ENCODE measurements at regions not wholly inside any gene's neighbourhood (a gene's known extent, or its start where the extent isn't known, plus 50 kb on each side); places are given as distances from the start of the nearest gene placed in this dataset.

DNA sequence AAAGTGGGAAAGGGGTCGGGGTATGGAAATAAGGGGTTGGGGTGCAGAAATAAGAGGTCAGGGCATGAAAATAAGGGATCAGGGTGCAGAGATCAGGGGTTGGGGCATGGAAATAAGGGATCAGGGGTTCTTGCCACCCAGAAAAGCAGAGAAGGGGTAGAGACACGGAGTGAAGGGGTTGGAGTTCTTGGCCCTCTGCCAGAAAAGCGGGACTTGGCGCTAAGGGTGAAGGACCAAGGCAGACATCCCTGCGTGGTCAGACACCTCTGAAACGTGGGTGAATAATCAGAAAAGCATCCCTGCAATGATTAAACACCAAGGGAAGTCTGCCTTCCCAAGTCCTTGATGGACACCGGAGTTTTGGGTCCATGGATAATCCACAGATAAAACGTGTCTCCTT, 1521.6 kb upstream of the SLC39A10 start:
- Histone ChIP-seq H3K9me3 (ENCODE audit: severe bottlenecking) (no peaks in the 10 kb centered on the region), H3K27ac (ENCODE audit: poor library complexity, severe bottlenecking) (no peak overlapping the region), H3K4me3 (ENCODE audit: severe bottlenecking) (no peak overlapping the region), H3K36me3 (ENCODE audit: low read depth) (no peaks in the 10 kb centered on the region), H3K27me3 (ENCODE audit: insufficient read depth, poor library complexity, severe bottlenecking) (no peaks in the 10 kb centered on the region), H3K4me1 (ENCODE audit: insufficient read depth, poor library complexity, severe bottlenecking) (no peaks in the 10 kb centered on the region)
- no peak for TF ChIP-seq CTCF (IDR thresholded peaks at IDR 0.05; ENCODE audit: poor library complexity, severe bottlenecking)
- DNase-seq (ENCODE audit: low spot score) (no peak), ATAC-seq (ENCODE audit: low read depth) (no peak)

GRCh38 chr2:194128810-194129209, 1528.2 kb upstream of the SLC39A10 start:
- DNase-seq (ENCODE audit: low spot score), result no peak
- Histone ChIP-seq H3K27ac (ENCODE audit: poor library complexity, severe bottlenecking) (no peak overlapping the region), H3K4me1 (ENCODE audit: insufficient read depth, poor library complexity, severe bottlenecking) (no peaks in the 10 kb centered on the region), H3K4me3 (ENCODE audit: severe bottlenecking) (no peak overlapping the region), H3K9me3 (ENCODE audit: severe bottlenecking) (no peaks in the 10 kb centered on the region), H3K36me3 (ENCODE audit: low read depth) (no peaks in the 10 kb centered on the region), H3K27me3 (ENCODE audit: insufficient read depth, poor library complexity, severe bottlenecking) (no peaks in the 10 kb centered on the region)
- ATAC-seq (ENCODE audit: low read depth), result no peak
- TF ChIP-seq CTCF (IDR thresholded peaks at IDR 0.05; ENCODE audit: poor library complexity, severe bottlenecking), result no peak

DNA sequence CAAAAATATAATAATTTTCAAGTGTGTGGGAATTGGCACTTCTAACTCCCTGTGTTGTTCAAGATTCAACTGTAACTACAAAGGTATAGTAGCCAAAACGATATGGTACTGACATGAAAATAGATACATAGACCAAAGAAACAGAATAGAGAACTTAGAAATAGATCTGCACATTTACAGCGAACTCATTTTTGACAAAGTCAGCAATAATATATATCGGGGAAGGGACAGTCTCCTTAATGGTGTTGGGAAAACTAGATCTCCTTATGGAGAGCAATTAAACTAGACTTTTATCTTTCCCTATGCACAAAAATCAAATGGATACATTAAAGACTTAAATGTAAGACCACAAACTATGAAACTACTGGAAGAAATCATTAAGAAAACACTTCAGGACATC, 1530.6 kb upstream of the SLC39A10 start:
- no peak for ATAC-seq (ENCODE audit: low read depth)
- no peaks in the 10 kb centered on the region for H3K27me3 ChIP-seq (ENCODE audit: insufficient read depth, poor library complexity, severe bottlenecking)

DNA sequence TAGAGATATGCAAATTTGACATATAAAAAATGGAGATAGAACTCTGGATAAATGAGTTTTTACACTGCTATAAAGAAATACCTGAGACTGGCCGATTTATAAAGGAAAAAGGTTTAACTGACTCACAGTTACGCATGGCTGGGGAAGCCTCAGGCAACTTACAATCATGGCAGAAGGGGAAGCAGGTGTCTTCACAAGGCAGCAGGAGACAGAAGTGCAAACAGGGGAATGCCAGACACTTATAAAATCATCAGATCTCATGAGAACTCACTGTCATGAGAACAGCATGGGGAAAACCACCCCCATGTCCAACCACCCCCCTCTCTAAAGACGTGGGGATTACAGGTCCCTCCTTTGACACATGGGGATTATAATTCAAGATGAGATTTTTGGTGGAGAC, 1540.2 kb upstream of the SLC39A10 start:
- ATAC-seq (ENCODE audit: low read depth), result no peak
- DNase-seq (ENCODE audit: low spot score), result no peak
- Histone ChIP-seq H3K36me3 (ENCODE audit: low read depth) (no peaks in the 10 kb centered on the region), H3K4me3 (ENCODE audit: severe bottlenecking) (no peak overlapping the region), H3K27ac (ENCODE audit: poor library complexity, severe bottlenecking) (no peak overlapping the region), H3K4me1 (ENCODE audit: insufficient read depth, poor library complexity, severe bottlenecking) (no peaks in the 10 kb centered on the region), H3K27me3 (ENCODE audit: insufficient read depth, poor library complexity, severe bottlenecking) (no peaks in the 10 kb centered on the region), H3K9me3 (ENCODE audit: severe bottlenecking) (no peaks in the 10 kb centered on the region)
- no peak for TF ChIP-seq CTCF (IDR thresholded peaks at IDR 0.05; ENCODE audit: poor library complexity, severe bottlenecking)

More for the DNA sequence above, 1530.6 kb upstream of the SLC39A10 start:
- H3K36me3 ChIP-seq (ENCODE audit: low read depth), result no peaks in the 10 kb centered on the region
- no peaks in the 10 kb centered on the region for H3K9me3 ChIP-seq (ENCODE audit: severe bottlenecking)
- no peak for TF ChIP-seq CTCF (IDR thresholded peaks at IDR 0.05; ENCODE audit: poor library complexity, severe bottlenecking)
- no peak overlapping the region for H3K4me3 ChIP-seq (ENCODE audit: severe bottlenecking)
- no peak for DNase-seq (ENCODE audit: low spot score)
- H3K4me1 ChIP-seq (ENCODE audit: insufficient read depth, poor library complexity, severe bottlenecking), result no peaks in the 10 kb centered on the region
- no peak overlapping the region for H3K27ac ChIP-seq (ENCODE audit: poor library complexity, severe bottlenecking)

- Histone ChIP-seq H3K4me1 (ENCODE audit: insufficient read depth, poor library complexity, severe bottlenecking) (peaks cover 4% of the 10 kb centered on the region), H3K27ac (ENCODE audit: poor library complexity, severe bottlenecking) (no peak overlapping the region), H3K9me3 (ENCODE audit: severe bottlenecking) (peaks cover 2% of the 10 kb centered on the region), H3K27me3 (ENCODE audit: insufficient read depth, poor library complexity, severe bottlenecking) (no peaks in the 10 kb centered on the region), H3K36me3 (ENCODE audit: low read depth) (no peaks in the 10 kb centered on the region), H3K4me3 (ENCODE audit: severe bottlenecking) (no peak overlapping the region)
- TF ChIP-seq CTCF (IDR thresholded peaks at IDR 0.05; ENCODE audit: poor library complexity, severe bottlenecking), result no peak
- ATAC-seq (ENCODE audit: low read depth), result no peak
- DNase-seq (ENCODE audit: low spot score), result no peak
These were observed 1551.7 kb upstream of the SLC39A10 start for GRCh38 chr2:194105358-194105757.
